Hypothalamus (tissue), 51 donors: ENCODE measurements at regions not wholly inside any gene's neighbourhood (a gene's known extent, or its start where the extent isn't known, plus 50 kb on each side); places are given as distances from the start of the nearest gene placed in this dataset.
"Not testable (repeated sequence)": the region's sequence is repeated elsewhere in the genome, so short reads cannot be mapped to it uniquely, and the experiment has no call there.

Experiments
- DNase-seq, 51 donors: peaks; one replicate each; lab custom pipeline; 2025; lab: John Stamatoyannopoulos, UW

DNA sequence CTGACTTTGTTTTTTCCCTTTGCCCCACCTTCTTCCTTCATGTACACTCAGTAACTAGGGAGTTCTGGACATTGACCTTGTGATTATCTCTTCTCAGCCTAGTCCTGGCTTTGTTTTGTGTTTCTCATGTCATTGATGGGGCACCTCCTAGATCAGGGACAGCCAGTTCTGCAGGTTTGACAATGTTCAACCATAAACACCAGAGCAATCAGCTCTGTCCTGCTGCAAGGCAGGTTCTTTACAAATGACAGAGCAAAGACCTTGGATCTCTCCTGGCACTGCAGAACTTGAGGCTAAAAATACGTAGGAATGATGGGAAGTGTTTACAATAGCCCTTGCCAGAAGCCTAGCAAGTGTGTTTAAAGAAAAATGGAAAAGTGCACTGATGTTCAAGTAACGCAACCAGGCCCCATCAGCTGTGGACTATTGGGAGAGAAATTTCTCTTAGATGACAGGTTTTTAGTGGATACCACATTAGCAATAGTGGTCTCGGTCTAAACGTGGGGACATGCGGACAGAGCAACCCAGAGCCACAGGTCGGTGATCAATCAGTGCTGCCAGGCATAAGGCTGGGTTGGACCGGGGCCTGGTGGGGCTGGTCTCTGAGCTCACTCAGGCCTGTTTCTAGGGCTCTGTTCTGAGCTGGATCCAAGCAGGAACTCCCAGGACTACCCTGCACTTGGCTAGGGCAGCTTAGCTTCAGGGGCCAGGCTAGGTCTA lies 76.8 kb downstream of the SOWAHC start:
- peak in 3 of 51 donors; percentile 4 to 6 (median 5) for DNase-seq

DNA sequence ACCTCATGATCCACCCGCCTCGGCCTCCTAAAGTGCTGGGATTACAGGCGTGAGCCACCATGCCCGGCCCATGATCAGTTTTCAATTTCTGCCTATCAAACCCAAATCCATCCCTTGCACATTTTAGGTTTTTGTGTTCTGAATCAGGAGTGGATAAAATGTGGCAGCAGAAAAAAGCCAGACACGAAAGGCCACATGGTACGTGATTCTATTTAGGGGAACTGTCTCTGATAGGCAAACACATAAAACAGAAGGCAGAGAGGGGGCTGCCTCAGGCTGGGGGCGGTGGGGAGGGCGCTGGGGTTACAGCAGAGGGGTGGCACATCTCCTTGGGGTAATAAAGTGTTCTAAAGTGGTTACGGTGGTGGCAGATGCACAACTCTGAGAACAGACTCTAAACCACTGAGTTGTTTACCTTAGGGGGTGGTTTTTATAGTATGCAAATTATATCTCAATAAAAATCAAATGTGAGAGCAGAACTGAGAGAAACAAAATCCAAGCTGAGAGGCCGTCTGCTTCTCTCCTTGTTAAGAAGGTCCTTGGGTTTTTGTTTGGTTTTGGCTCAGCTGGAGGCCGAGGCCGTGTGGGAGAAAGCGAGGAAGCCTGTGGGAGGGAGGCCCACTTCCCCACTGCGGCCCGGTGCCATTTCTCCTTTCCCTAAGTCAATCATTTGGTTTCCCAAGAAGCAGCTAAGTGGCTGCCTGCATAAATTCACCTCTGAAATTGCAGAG lies 78.0 kb downstream of the SOWAHC start:
- no peak for DNase-seq

DNA sequence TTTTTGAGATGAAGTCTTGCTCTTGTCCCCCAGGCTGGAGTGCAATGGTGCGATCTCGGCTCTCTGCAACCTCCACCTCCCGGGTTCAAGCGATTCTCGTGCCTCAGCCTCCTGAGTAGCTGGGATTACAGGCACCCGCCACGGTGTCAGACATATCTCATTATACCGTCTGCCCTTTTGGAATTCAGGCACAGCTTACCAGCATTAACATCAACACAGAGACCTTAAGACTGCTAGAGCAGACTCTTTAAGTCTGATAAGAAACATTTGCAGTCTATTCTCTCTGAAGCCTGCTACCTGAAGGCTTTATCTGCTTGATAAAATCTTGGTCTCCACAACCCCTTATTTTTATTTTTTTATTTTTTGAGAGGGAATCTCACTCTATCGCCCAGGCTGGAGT lies 78.7 kb downstream of the SOWAHC start:
- not testable (repeated sequence) for DNase-seq

DNA sequence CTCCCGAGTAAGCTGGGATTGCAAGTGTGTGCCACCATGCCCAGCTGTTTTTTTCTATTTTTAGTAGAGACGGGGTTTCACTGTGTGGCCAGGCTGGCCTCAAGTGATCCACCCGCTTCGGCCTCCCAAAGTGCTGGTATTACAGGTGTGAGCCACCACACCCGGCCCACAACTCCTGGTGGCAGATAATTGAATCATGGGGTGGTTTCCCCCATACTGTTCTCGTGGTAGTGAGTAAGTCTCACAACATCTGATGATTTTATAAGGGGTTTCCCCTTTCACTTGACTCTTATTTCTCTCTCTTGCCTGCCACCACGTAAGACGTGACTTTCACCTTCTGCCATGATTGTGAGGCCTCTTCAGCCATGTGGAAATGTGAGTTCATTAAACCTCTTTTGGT lies 79.1 kb downstream of the SOWAHC start:
- not testable (repeated sequence) for DNase-seq

DNA sequence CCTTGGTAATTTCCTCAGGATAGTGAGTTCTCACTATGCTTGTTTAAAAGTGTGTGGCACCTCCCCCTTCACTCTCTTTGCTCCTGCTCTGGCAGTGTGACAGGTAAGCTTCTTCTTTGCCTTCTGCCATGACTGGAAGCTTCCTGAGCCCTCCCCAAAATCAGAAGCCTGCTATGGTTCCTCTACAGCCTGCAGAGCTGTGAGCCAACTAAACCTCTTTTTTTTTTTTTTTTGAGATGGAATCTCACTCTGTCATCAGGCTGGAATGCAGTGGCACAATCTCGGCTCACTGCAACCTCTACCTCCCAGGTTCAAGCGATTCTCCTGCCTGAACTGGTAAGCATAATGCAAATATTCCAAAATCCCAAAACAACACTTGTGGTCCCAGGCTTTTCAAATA lies 80.0 kb downstream of the SOWAHC start:
- no peak for DNase-seq

DNA sequence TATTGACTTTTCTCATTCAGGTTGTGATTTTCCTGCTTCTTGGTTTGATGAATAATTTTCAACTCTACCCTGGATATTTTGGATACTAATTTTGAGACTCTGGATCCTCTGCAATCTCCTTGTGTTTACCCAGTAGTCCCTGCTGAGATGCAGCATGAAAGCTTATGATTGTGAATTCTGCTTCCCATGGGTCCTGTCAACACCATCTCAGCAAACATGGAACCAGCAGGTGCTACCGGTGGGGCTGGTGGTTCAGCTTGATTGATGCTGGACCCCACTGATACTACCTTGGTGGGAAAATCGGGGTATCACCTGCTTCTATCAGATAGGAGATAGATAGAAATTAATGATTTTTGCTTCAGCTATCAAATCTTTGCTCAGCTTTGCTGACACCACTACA lies 81.1 kb downstream of the SOWAHC start:
- no peak for DNase-seq

DNA sequence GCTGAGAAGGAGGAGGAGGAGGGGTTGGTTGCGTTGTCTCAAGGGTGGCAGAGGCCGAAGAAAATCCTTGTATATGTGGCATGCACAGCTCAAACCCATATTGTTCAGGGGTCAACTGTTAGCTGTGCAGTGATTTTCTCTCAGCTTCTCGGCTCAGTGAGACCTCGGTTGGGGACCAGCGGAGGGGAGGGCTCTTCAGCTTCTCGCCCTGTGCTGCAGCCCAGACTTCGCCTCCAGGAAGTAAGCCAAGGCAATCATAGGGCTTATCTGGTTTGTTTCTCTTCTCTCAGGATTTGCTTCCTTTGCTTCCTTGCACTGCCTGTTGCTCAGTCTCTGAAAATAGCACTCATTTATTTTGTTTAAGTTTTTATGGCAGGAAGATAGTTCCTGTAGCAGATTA lies 85.5 kb downstream of the SOWAHC start:
- no peak for DNase-seq

DNA sequence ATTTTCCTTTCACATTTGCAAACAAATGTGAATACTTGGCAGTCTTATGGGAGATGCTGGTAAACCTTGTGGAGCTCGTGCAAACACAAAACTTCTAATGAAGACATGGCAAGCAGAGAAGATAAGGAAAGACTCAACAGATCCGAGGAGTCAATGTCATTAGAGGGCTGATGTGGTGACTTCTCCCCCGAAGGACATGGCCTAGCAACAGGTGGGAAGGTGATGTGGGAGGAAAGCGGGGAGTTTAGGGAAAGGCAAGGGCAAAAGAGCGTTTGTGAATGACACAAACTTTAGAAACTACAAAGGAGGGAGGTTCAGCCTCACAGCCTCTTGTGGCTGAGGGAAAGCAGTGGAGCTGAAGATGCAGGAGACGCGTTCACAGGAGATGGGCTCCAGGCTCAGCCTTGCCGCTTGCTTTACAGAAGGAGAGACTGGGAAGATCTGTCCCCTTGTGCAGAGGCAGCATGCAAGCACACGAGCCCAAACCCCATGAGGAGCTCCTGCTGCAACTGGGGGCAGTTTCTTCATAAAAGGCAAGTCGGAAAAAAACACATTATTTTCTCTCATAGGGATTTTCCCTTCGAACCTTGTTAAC lies 86.6 kb downstream of the SOWAHC start:
- DNase-seq = no peak

DNA sequence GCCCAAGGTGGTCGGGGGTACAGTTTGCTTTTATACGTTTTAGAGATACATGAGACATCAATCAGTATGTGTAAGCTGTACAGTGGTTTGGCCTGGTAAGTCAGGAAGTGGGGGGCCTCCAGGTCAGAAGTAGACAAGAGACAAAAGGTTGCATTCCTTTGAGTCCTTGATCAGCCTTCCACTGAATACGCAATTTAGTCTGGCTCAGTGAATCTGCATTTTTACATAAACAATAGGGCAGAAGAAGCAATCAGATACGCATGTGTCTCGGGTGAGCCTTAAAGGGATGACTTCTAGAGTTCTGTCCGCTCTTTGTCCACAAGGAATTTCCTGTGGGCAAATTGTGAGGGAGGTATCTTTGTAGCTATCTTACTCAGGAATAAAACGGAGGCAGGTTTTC lies 87.2 kb downstream of the SOWAHC start:
- no peak for DNase-seq

DNA sequence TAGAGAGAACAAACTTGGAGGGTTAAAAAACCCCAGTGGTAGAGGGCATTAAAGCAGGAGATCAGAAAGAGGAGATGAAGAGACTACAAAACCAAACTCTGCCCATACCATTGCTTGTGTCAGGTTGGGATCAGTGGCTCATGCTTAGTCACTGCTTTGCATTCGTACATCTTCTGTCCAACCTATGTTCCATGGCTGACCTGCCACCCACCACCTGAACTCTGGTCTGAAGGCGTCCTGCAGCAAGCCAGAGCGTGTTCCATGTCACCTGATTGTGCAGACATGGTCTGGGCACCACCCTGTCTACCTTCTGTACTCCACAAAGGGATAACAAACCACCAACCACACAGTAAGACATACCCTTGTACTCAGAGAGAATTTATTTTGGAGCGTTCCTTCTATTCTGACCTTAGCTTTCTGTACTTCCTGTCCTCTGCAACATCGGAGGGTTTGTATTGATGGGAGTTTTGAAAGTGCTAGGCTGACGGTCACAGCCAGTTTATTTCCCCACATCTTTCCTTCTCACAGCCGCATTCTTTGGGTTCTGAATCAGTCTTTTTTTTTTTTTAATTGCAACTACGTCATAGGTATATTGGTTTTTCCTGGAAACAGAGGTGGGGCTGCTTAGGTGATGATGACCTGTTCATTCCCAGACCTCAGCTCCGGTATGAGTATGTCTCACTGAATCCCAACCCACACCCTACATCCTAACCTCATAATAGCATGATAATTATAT lies 88.3 kb downstream of the SOWAHC start:
- DNase-seq = no peak

DNA sequence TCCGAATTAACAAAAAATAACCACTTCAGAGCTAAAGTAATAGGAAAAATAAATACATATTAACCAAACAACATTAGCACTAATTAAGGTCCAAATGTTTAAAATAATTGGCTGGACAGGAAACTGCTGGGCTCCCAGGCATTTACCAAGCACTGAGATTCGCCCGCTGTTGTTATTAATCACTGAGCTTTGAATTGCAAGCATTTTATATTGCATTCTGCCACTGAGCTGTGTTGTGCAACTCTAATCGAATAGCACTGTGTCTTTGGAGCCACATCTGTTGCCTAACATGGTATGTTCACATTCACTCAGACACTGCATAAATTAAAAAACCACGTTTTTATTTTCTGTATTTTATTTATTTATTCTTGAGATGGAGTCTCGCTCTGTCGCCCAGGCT lies 88.9 kb downstream of the SOWAHC start:
- DNase-seq = no peak

DNA sequence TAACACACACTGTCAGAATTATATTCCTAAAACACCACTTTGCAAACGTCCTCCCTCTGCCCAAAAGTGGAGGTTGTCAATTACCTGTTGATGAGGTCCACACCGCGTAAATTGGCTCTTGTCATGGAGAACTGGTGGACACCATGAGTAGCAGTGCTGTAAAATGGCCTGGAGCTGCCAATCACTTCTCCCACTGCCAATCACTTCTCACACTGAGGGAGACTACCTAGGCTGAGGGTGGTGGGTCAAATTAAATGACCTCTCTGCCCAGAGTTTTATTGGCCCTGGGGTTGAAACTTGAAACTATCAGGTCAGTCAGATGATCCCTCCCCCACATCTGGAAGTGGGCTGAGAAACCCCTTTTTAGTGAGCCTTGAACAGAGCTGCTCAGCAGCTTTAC lies 89.6 kb downstream of the SOWAHC start:
- no peak for DNase-seq

DNA sequence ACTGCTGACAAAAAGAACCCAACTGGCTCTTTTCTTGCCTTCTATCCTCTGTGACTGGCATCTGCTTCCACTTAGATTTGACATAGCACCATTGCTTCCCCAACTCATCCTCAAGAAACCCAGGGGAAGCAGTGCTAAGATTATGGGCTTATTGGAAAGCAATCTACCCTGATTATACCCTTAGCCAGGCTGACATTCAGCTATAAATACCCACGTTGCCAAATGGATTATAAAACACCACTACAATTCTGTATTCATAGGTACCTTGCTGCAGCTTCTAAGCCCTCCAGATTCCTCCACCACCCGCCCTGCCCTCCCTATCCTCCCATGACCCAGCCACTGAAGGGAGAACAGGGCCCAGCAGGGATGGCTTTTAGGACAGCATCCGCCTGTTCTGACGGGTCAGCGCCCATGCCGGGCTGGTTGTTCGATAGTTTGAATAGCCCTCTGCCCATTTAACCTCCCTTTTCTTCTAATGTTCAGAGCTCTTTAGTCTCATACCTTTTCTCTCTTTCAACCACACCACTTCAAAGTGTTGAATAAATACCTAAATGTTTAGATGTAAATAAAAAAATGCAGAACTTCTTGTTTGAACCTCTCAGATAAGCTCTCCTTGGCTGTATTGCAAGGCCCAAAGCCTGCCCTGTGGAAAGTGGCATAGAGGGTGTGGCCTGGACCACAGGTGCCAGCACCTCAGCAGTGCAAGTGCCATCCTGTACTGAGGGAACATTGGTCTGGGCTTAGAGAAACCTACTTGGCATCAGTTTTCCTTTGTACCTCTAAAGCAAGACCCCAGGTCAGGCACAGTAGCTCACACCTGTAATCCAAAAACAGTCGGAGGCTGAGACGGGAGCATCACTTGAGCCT lies 86.6 kb upstream of the RGPD5 start:
- no peak for DNase-seq

DNA sequence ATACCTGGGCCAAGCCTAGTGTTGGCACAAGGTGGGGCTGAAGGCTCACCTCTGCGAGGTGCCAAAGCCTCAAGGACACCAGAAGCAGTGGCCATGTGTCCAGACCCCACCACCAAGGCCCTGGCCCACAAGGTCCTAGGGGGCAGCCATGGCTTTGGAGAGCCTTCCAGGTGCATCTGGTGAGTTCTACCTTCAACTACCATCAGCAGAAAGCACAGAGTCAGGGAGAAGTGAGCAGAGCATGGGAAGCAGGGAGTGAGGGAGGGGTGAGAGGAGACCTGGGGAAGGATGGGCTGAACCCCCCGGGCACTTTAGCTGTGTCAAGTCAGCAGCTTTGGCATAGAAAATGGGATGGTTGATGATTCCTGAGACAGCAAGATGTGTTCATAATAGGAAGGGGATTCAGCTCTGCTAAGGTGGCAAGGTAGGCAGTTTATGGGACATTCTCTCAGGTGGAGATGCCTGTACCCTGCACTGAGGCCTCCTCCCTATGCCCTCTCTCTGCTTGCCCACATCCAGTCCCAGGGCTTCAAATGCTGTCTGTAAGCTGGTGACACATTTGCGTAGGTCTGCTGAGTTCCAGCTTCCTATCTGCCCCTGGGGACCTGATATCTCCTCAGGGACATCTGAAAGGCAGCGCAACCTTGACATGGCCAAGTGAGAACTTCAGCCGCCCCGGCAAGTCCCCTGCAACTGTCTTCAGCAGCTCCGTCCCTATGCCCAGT lies 83.4 kb upstream of the RGPD5 start:
- DNase-seq = no peak

DNA sequence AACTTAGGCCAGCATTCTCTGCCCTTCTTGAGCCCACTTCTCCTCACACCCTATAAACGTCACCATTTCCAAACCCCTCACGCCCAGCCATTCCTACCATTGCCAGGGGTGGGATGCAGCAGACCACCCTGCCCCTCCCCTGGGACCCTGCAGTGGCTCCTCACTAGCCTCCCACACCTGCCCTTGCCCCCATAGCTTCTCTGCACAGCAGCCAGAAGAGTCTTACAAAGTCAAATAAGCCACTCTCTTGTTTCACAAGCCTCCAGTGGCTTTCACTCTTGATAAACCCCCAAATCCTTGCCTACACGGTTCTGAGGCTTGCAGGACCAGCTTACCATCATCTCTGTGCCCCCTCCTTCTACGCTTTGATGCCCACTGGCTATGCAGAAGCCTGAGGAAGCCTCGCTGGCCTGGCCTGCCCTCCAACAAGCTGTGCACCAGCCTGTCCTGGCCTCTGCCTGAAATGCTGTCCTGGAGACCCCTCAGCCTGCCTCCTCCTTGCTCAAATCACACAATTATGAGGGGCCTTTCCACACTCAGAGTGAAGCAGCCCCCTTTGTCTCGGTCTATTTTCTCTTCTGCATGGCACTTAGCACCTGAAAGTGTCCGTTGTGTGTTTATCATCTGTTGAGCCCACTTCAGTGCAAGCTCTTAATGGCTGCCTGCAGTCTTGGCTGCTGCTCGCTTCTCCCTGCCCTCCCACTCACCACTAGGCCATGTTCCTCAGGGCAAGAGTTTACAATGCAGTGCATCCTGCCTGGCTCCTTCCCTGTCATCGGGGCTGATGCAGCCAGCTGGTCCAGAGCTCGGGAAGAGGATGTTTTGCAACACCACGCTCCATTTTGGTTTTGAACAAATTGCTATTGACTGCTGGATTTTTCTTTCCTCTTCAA lies 82.6 kb upstream of the RGPD5 start:
- DNase-seq = no peak

DNA sequence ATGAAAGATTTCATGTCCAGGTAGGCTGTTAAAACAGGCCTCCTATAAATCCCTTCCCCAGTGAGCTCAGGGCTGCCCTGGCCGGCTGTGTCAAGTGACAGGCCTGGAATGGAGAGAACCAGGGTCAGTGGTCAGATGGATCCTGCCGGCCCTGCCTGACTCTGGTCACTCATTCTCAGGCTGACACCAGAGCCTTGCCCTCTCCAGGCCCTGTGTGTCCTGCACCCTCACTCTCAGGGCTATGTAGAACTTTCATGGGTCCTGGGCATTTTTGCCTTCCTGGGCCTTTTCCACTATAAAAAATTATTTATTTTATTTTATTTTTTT lies 82.0 kb upstream of the RGPD5 start:
- no peak for DNase-seq

DNA sequence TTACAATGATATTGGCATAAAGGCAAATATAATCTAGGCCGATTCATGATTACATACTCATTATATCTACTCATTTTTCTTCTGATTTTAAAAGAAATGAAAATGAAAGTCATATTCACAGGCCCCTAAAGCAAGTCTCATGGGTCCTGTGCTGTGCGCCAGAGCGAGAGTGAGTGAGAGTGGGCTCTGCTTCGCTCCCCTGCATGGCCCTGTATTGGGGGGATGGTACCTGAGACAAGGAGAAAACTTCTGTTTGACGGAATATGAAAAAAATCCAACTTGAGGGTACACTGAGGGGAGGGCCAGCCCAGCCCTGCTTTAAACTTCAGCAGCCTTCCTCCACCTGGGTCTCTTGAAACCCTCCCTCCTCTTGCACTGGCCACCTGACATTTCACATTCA lies 81.4 kb upstream of the RGPD5 start:
- no peak for DNase-seq

DNA sequence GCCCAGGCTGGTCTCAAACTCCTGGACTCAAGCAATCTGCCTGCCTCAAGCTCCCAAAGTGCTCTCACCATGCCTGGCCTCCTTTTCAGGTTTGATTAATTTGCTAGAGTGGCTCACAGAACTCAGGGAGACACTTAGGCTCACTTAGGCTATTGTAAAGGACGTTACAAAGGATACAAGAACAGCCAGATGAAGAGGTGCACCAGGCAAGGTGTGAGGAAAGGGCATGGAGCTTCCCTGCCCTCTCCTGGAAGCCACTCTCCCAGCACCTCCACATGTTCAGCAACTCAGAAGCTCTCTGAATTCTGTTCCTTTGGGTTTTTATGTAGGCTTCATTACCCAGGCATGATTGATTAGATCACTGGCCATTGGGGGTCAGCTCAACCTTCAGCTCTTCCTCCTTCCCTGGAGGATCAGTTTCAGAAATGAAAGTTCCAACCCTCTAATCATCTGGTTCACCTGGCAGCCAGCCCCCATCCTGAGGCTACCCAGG lies 78.7 kb upstream of the RGPD5 start:
- DNase-seq = no peak

DNA sequence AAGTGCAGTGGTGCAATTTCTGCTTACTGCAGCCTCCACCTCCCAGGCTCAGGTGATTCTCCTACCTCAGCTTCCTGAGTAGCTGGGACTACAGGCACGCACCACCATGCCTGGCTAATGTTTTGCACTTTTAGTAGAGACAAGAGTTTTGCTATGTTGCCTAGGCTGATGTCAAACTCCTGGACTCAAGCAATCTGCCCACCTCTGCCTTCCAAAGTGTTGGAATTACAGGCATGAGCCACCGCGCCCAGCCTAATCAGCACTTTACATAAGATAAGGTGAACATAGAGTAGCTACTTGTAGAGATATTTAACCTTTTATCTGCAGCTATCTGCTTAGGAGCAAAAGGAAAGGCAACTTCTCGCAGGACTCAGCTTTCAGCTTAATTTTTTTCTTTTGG lies 77.5 kb upstream of the RGPD5 start:
- not testable (repeated sequence) for DNase-seq
